ENCODE measurements at regions not wholly inside any gene's neighbourhood (a gene's known extent, or its start where the extent isn't known, plus 50 kb on each side); places are given as distances from the start of the nearest gene placed in this dataset.

GRCh38 chr4:167359711-167360110 lies 125.4 kb upstream of the SPOCK3 start:
- Histone ChIP-seq H3K27ac (no peak overlapping the region), H3K4me3 (no peak overlapping the region), H3K36me3 (no peaks in the 10 kb centered on the region), H3K27me3 (no peaks in the 10 kb centered on the region), H3K4me1 (no peaks in the 10 kb centered on the region), H3K9me3 (no peaks in the 10 kb centered on the region)
- intact Hi-C loops (cut with DNase I; ENCODE audit: low total_unique reads) (no loop called here), in situ Hi-C loops (cut with MboI; ENCODE audit: low pct_ligation_motif_present in 1 of 4, low pct_unique_long_range_greater_than_20kb in 1 of 4, low sequenced_read_pairs in 3 of 4) (no loop called here)
- no peak for TF ChIP-seq EP300 (IDR thresholded peaks at IDR 0.05; ENCODE audit: low read depth)
- TF ChIP-seq POLR2AphosphoS5 (IDR thresholded peaks at IDR 0.05): no peak
- no peak for TF ChIP-seq POLR2A (IDR thresholded peaks at IDR 0.05)
- TF ChIP-seq CTCF (IDR thresholded peaks at IDR 0.05): no peak
- WGBS, 2 donors (ENCODE audit: low coverage in 1 of 2): 0 to 34% methylated on average over 1 to 3 of the region's 3 CpGs
- no peak for DNase-seq

- TF ChIP-seq POLR2A (IDR thresholded peaks at IDR 0.05): no peak
- TF ChIP-seq EP300 (IDR thresholded peaks at IDR 0.05; ENCODE audit: low read depth): no peak
- no peak for TF ChIP-seq CTCF (IDR thresholded peaks at IDR 0.05)
- TF ChIP-seq POLR2AphosphoS5 (IDR thresholded peaks at IDR 0.05): no peak
- Histone ChIP-seq H3K36me3 (no peaks in the 10 kb centered on the region), H3K9me3 (no peaks in the 10 kb centered on the region), H3K4me1 (no peaks in the 10 kb centered on the region), H3K27ac (no peak overlapping the region), H3K4me3 (no peak overlapping the region), H3K27me3 (no peaks in the 10 kb centered on the region)
- intact Hi-C loops (cut with DNase I; ENCODE audit: low total_unique reads) (no loop called here), in situ Hi-C loops (cut with MboI; ENCODE audit: low pct_ligation_motif_present in 1 of 4, low pct_unique_long_range_greater_than_20kb in 1 of 4, low sequenced_read_pairs in 3 of 4) (no loop called here)
- DNase-seq: no peak
- 36 to 44% methylated on average over 4 of the region's 4 CpGs for WGBS, 2 donors (ENCODE audit: low coverage in 1 of 2)
Measured at GRCh38 chr4:167379076-167379835, 145.0 kb upstream of the SPOCK3 start.

GRCh38 chr4:167380964-167381363 lies 146.7 kb upstream of the SPOCK3 start:
- no peak for DNase-seq
- TF ChIP-seq EP300 (IDR thresholded peaks at IDR 0.05; ENCODE audit: low read depth) (no peak), CTCF (IDR thresholded peaks at IDR 0.05) (no peak), POLR2A (IDR thresholded peaks at IDR 0.05) (no peak), POLR2AphosphoS5 (IDR thresholded peaks at IDR 0.05) (no peak)
- no peaks in the 10 kb centered on the region for H3K27me3 ChIP-seq
- no peak overlapping the region for H3K4me3 ChIP-seq
- no peaks in the 10 kb centered on the region for H3K4me1 ChIP-seq
- H3K27ac ChIP-seq: no peak overlapping the region
- 64 to 82% methylated on average over 4 of the region's 4 CpGs for WGBS, 2 donors (ENCODE audit: low coverage in 1 of 2)
- no peaks in the 10 kb centered on the region for H3K9me3 ChIP-seq
- in situ Hi-C loops (cut with MboI; ENCODE audit: low pct_ligation_motif_present in 1 of 4, low pct_unique_long_range_greater_than_20kb in 1 of 4, low sequenced_read_pairs in 3 of 4) (no loop called here), intact Hi-C loops (cut with DNase I; ENCODE audit: low total_unique reads) (no loop called here)
- H3K36me3 ChIP-seq: no peaks in the 10 kb centered on the region

GRCh38 chr4:167383291-167383690 lies 149.0 kb upstream of the SPOCK3 start:
- Histone ChIP-seq H3K4me3 (no peak overlapping the region), H3K9me3 (no peaks in the 10 kb centered on the region), H3K4me1 (no peaks in the 10 kb centered on the region), H3K27ac (no peak overlapping the region), H3K36me3 (no peaks in the 10 kb centered on the region), H3K27me3 (no peaks in the 10 kb centered on the region)
- 22 to 43% methylated on average over 1 to 2 of the region's 2 CpGs for WGBS, 2 donors (ENCODE audit: low coverage in 1 of 2)
- in situ Hi-C loops (cut with MboI; ENCODE audit: low pct_ligation_motif_present in 1 of 4, low pct_unique_long_range_greater_than_20kb in 1 of 4, low sequenced_read_pairs in 3 of 4) (no loop called here), intact Hi-C loops (cut with DNase I; ENCODE audit: low total_unique reads) (no loop called here)
- TF ChIP-seq CTCF (IDR thresholded peaks at IDR 0.05): no peak
- TF ChIP-seq POLR2A (IDR thresholded peaks at IDR 0.05): no peak
- TF ChIP-seq EP300 (IDR thresholded peaks at IDR 0.05; ENCODE audit: low read depth): no peak
- TF ChIP-seq POLR2AphosphoS5 (IDR thresholded peaks at IDR 0.05): no peak
- DNase-seq: no peak

Data from transverse colon (tissue), 4 donors.